HUES48 (cell line): ENCODE measurements at regions not wholly inside any gene's neighbourhood (a gene's known extent, or its start where the extent isn't known, plus 50 kb on each side); places are given as distances from the start of the nearest gene placed in this dataset.

Experiments used
- H3K27ac ChIP-seq: one replicate; pipeline ENCODE4 v1.7.0; 2013; ENCODE audit warnings: low read depth, low read length, inconsistent platforms
- H3K27me3 ChIP-seq: 2 replicates; pipeline ENCODE4 v1.6.1; 2013; ENCODE audit warnings: mild to moderate bottlenecking, low read length; ENCODE audit not compliant: control insufficient read depth, insufficient read depth
- H3K36me3 ChIP-seq: 2 replicates; pipeline ENCODE4 v1.6.1; 2013; ENCODE audit warnings: low read length; ENCODE audit not compliant: control insufficient read depth, insufficient read depth
- H3K4me1 ChIP-seq: 2 replicates; pipeline ENCODE4 v1.6.1; 2013; ENCODE audit warnings: mild to moderate bottlenecking, low read length; ENCODE audit not compliant: control insufficient read depth, insufficient read depth
- H3K4me3 ChIP-seq: 2 replicates; pipeline ENCODE4 v1.5.1; 2013; ENCODE audit warnings: mild to moderate bottlenecking, low read depth, low read length
- H3K9ac ChIP-seq: 2 replicates; pipeline ENCODE4 v1.6.1; 2013; ENCODE audit warnings: mild to moderate bottlenecking, low read depth, low read length, moderate library complexity
- H3K9me3 ChIP-seq: 2 replicates; pipeline ENCODE4 v1.6.1; 2013; ENCODE audit warnings: low read length; ENCODE audit not compliant: control insufficient read depth, insufficient read depth

DNA sequence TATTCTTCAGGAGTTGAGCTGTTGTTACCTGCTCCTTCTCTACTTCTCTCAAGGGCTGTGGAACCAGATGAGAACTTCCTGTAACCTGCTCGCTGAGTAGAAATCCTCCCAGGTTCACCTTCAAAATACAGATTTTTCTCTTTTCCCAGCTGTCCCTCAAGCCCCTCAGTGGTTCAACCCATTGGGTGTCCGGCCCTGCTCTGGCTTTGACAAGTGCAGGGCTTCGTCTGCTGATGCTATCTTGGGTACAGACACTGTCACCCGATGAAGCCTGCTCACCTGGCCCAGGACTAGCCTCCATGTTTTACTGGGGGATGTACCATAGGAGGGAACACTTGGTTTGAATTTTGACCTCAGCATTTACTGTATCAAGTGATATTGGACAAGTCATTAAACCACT lies 490.4 kb downstream of the IRX1 start:
- Histone ChIP-seq H3K4me3 (no peak overlapping the region), H3K27ac (no peak overlapping the region), H3K4me1 (no peaks in the 10 kb centered on the region), H3K36me3 (no peaks in the 10 kb centered on the region), H3K9ac (no peak overlapping the region), H3K27me3 (no peaks in the 10 kb centered on the region), H3K9me3 (no peaks in the 10 kb centered on the region)

DNA sequence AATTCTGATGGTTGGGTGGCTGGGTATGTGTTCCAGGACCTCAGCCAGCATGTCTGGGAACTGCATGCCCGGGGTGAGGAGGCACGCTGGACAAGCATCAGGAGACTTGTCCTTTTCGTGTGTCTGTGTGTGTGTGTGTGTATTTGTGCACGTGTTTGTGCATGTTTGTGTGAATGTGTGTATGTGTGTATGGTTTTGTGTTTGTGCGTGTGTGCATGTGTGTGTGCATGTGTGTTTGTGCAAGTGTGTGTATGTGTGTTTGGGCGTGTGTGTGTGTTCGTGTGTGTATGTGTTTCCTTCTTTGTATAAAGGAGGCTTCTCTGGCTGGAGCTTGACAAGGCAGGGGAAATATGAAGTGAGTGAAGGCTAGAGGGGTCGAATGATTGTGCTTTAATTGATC lies 491.5 kb downstream of the IRX1 start:
- no peaks in the 10 kb centered on the region for H3K9me3 ChIP-seq
- no peak overlapping the region for H3K27ac ChIP-seq
- H3K36me3 ChIP-seq: no peaks in the 10 kb centered on the region
- no peak overlapping the region for H3K9ac ChIP-seq
- no peaks in the 10 kb centered on the region for H3K4me1 ChIP-seq
- no peak overlapping the region for H3K4me3 ChIP-seq
- H3K27me3 ChIP-seq: no peaks in the 10 kb centered on the region

DNA sequence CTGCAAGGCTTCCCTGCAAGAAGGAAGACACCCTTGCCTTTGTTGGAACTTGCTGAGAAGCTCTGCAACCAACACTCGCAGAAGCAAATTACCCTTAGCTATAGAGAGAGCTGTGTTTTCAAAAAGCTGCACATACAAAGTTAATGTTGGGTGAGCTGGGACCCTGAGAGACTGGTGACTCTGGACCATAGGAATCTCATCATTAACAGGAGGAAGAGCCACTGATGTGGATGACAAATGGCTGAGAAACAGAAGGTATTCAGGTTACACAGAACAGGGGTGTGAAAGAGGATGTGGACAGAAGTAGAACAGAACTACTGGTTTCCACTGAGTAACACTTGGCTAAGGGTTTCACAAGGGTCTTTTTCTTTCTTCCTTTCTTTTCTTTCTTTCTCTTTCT lies 493.5 kb downstream of the IRX1 start:
- H3K9me3 ChIP-seq: no peaks in the 10 kb centered on the region
- no peaks in the 10 kb centered on the region for H3K36me3 ChIP-seq
- H3K27me3 ChIP-seq: no peaks in the 10 kb centered on the region
- H3K27ac ChIP-seq: no peak overlapping the region
- H3K4me1 ChIP-seq: no peaks in the 10 kb centered on the region
- H3K9ac ChIP-seq: no peak overlapping the region
- no peak overlapping the region for H3K4me3 ChIP-seq

DNA sequence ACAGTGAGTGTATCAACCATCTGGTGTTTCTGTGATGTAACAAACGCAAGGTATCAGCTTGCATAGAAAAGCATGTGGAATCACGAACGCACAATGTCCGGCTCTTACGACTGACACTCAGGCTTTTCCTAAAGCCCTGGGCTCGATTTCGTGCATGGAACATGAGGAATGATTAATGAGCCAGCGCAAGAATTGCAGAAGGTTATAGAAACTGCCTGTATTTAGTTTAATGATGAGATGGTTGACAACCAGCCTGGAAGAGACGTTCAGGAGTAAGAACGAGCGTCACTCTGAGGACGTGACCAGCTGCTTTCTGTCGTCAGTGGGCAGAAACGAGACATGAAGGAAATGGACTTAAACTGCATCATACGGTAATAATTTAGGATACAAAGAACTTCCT lies 497.6 kb downstream of the IRX1 start:
- H3K27ac ChIP-seq: no peak overlapping the region
- H3K9me3 ChIP-seq: no peaks in the 10 kb centered on the region
- H3K4me1 ChIP-seq: no peaks in the 10 kb centered on the region
- H3K4me3 ChIP-seq: no peak overlapping the region
- H3K36me3 ChIP-seq: no peaks in the 10 kb centered on the region
- no peak overlapping the region for H3K9ac ChIP-seq
- no peaks in the 10 kb centered on the region for H3K27me3 ChIP-seq

DNA sequence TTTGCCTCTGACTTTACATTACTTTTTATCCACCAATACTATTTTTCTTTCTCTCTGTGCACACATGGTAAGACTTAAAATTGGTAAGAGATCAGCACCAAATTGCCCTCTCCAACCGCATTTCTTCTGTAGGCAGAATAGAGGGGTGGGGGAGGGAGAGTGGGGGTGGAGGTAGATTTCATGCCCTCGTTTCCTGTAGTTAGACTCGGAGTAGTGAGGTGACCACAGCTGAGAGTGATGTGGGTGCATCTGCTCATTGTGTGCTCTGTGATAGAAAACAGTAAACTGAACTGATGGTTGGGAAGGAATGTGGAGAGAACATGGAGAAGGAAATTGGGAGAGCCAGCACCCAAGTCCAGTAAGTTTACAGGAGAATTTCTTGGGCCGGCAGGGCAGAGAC lies 498.3 kb downstream of the IRX1 start:
- Histone ChIP-seq H3K9me3 (no peaks in the 10 kb centered on the region), H3K4me1 (no peaks in the 10 kb centered on the region), H3K27me3 (no peaks in the 10 kb centered on the region), H3K4me3 (no peak overlapping the region), H3K27ac (no peak overlapping the region), H3K36me3 (no peaks in the 10 kb centered on the region), H3K9ac (no peak overlapping the region)

DNA sequence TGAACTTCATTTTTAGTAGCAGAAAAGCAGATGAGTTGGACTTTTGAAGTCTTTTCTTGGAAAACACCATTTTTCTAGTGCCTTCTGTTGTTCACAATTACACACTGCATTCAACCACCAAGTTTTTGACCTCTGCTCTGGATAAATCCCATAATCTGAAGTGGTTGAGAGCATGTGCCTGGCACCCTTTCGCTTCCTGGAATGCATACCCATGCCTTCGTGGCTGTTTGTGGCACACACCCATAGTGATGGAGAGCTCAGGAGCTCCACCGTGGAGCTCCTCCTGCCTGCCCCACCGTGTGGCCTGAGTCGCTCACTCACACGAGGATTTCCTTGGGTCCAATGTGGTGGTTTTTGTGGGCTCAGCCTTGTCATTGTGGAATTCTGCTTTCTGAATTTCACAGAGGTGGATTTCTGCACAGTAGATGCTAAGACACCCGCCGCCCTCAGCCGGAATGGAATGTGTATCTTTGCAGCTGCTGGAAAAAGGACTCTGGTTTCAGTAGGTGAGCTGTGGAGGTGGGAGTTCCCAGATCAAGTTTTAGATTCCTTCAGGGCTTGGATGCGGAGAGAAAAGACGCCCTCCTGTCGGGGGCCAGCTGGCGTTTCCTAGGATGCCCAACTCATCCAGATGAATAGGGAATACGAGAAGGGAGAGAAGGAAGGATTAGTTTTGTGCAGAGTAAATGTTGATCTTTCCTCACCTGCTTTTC lies 500.4 kb downstream of the IRX1 start:
- no peaks in the 10 kb centered on the region for H3K9me3 ChIP-seq
- no peak overlapping the region for H3K4me3 ChIP-seq
- H3K4me1 ChIP-seq: no peaks in the 10 kb centered on the region

DNA sequence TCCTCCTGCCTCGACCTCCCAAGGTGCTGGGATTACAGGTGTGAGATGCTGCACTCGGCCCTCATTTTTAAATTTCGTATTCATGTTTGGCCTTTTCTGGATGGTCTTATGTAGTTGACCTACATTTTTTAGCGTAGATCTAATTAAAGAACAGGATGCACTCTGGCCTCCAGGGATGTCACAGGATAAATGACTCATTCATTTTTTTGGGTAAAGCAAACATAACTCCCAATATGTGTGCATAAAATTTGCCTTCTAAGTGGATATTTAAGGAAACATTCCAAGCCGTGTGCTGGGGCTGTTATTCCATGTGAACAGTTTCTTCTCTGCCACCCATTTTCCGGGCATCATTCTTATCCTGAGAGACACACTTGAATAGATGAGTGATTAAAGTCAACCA lies 501.6 kb downstream of the IRX1 start:
- H3K4me3 ChIP-seq: no peak overlapping the region
- H3K36me3 ChIP-seq: no peaks in the 10 kb centered on the region
- H3K4me1 ChIP-seq: no peaks in the 10 kb centered on the region
- no peak overlapping the region for H3K27ac ChIP-seq
- H3K9ac ChIP-seq: no peak overlapping the region
- no peaks in the 10 kb centered on the region for H3K27me3 ChIP-seq
- no peaks in the 10 kb centered on the region for H3K9me3 ChIP-seq

More for the DNA sequence above, 500.4 kb downstream of the IRX1 start:
- no peaks in the 10 kb centered on the region for H3K27me3 ChIP-seq
- H3K9ac ChIP-seq: no peak overlapping the region
- no peak overlapping the region for H3K27ac ChIP-seq
- no peaks in the 10 kb centered on the region for H3K36me3 ChIP-seq

DNA sequence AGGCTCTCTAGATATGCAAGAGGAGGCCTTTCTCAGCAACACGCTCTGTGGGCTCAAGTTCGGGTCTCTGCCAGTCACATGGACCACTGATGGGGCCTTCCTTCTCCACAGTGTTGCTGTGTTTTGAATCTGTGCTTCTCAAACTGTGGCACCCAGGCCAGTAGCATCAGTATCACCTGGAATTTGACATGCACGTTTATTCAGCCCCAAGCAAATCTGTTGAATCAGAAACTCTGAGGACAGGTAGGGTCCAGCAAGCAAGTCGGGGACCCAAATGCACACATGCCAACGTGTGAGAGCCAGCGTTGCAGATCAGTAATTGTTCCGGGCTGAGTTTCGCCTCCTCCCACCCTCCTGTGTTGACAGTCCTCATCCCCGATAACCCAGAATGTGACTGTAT lies 502.6 kb downstream of the IRX1 start:
- Histone ChIP-seq H3K27me3 (no peaks in the 10 kb centered on the region), H3K36me3 (no peaks in the 10 kb centered on the region), H3K4me3 (no peak overlapping the region), H3K9me3 (no peaks in the 10 kb centered on the region), H3K27ac (no peak overlapping the region), H3K9ac (no peak overlapping the region), H3K4me1 (no peaks in the 10 kb centered on the region)

DNA sequence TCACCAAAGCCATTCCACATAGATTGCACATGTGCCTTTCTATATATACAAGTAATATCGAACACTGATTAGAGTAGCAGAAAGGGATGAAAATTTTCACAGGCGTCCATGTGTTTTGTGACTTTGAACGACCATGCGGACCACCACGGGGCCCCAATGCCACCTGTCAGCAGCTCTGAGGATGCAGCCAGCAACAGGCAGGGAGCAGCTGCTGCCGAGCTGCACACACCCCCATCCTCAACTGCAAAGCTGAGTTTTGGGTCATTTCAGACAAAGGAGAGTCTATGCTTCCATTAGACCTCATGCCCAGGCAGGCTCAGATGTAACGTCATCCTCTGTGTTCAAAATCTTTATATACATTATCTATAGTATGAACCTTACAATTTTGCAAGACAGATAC lies 503.8 kb downstream of the IRX1 start:
- Histone ChIP-seq H3K4me1 (no peaks in the 10 kb centered on the region), H3K4me3 (no peak overlapping the region), H3K27me3 (no peaks in the 10 kb centered on the region), H3K27ac (no peak overlapping the region), H3K36me3 (no peaks in the 10 kb centered on the region), H3K9ac (no peak overlapping the region), H3K9me3 (no peaks in the 10 kb centered on the region)

DNA sequence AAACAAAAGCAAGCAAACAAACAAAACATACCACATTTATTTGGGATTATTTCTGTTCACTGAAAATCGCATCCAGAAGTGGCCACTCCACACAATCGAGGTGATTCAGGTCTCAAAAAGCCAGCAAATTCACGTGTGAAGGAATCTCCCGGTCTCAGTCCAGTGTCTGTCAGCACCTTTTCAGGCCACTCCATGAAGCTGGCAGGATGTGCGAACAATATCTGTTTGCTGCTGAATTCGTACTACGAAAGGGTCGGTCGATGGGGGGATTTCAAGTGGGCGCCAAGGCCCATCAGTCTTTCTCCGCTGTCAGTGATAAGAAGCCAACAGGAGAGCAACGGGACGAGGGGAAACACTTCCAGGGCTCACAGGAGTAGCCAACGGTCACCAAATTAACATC lies 505.1 kb downstream of the IRX1 start:
- Histone ChIP-seq H3K9me3 (no peaks in the 10 kb centered on the region), H3K27ac (no peak overlapping the region), H3K4me1 (no peaks in the 10 kb centered on the region), H3K27me3 (no peaks in the 10 kb centered on the region), H3K9ac (no peak overlapping the region), H3K36me3 (no peaks in the 10 kb centered on the region), H3K4me3 (no peak overlapping the region)

DNA sequence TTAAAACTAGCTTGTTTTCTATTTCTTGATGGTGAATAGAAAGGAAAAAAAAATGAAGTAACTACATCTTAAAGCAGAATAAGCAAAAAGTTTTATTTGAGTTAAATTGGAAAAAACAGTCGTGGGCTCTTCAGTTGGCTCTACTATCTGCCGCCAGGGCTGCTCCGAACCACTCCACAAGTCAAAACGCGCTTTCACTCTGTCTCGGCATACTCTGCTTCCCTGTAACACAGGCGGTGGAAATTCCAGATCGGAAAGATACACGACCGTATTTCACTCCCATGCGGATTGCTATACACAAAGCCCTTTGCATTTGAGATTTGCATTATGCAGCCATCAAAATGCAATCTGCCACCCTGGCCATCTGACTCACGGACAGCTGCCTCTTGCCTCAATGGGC lies 505.6 kb downstream of the IRX1 start:
- Histone ChIP-seq H3K27ac (no peak overlapping the region), H3K4me3 (no peak overlapping the region), H3K4me1 (no peaks in the 10 kb centered on the region), H3K9me3 (no peaks in the 10 kb centered on the region), H3K27me3 (no peaks in the 10 kb centered on the region), H3K36me3 (no peaks in the 10 kb centered on the region), H3K9ac (no peak overlapping the region)
